K562 (cell line): ENCODE measurements at regions not wholly inside any gene's neighbourhood (a gene's known extent, or its start where the extent isn't known, plus 50 kb on each side); places are given as distances from the start of the nearest gene placed in this dataset.

ENCODE experiments used
- ATAC-seq: fragments of 200-7000 bp; cut with Tn5 transposase; 3 replicates; pipeline ENCODE4 v1.9.1; 2020; ENCODE audit warnings: moderate library complexity
- BruUV-seq: library from RNA; stranded (reverse); fragments of 400-500 nt; replicated peaks from 2 replicates; lab custom pipeline; 2021; lab: Mats Ljungman, UMichigan
- CTCF ChIA-PET: fragments of 300-600 bp; formaldehyde crosslinking; extraction: SDS; loops from one replicate; lab custom pipeline; 2021; ENCODE audit warnings: low intra/inter-chr PET ratio; lab: Yijun Ruan, JAX
- POLR2A ChIA-PET: fragments of 300-600, 350-650 bp; sonication (Branson Sonifier 250); formaldehyde crosslinking; extraction: SDS; loops from one replicate; lab custom pipeline; 2021; ENCODE audit warnings: antibody characterized with exemption, inconsistent platforms; lab: Yijun Ruan, JAX
- DNase-seq, 4 experiments: peaks; one replicate each; pipeline versions ENCODE4 v3.0.0 to v3.0.0-alpha.2; 2011 to 2018; ENCODE audit warnings: low spot score in 3 of 4, mixed read lengths in 3 of 4; ENCODE audit errors: extremely low read depth in 1 of 4
- FAIRE-seq: peaks from 2 replicates; lab custom pipeline; 2011; peaks lifted over from hg19 to GRCh38; lab: Jason Lieb, UNC
- H2AFZ ChIP-seq: 2 replicates; pipeline ENCODE4 v1.6.0; 2011; ENCODE audit warnings: low read depth, low read length, control low read depth, inconsistent platforms
- H3K27ac ChIP-seq: fragments of 200-600 bp; 3 replicates; pipeline ENCODE4 v1.8.0; 2011; ENCODE audit warnings: low read depth, mild to moderate bottlenecking, control low read depth, inconsistent platforms, low read length, moderate library complexity, mixed read lengths; ENCODE audit errors: extremely low read depth
- H3K27me3 ChIP-seq, 2 experiments: fragments of 300-600 bp in 1 of 2; 2 replicates in 1 of 2; 3 replicates in 1 of 2; pipeline versions ENCODE4 v1.6.0 to v1.8.0; 2011; ENCODE audit warnings: inconsistent platforms in 2 of 2, low read length in 2 of 2, mild to moderate bottlenecking in 1 of 2, mixed read lengths in 1 of 2, moderate library complexity in 1 of 2; ENCODE audit not compliant: control insufficient read depth in 2 of 2, insufficient read depth in 2 of 2
- H3K36me3 ChIP-seq: fragments of 300-600 bp; 3 replicates; pipeline ENCODE4 v1.8.0; 2011; ENCODE audit warnings: mild to moderate bottlenecking, low read length, inconsistent platforms; ENCODE audit not compliant: control insufficient read depth, insufficient read depth
- H3K4me1 ChIP-seq, 2 experiments: fragments of 200-600 bp in 1 of 2; replicated peaks in 1 of 2; 2 replicates in 1 of 2; 3 replicates in 1 of 2; pipeline versions ENCODE4 v1.5.1 to v1.8.0; 2011; ENCODE audit warnings: inconsistent platforms in 2 of 2, low read length in 2 of 2, mild to moderate bottlenecking in 1 of 2, mixed read lengths in 1 of 2, moderate library complexity in 1 of 2; ENCODE audit not compliant: control insufficient read depth in 2 of 2, insufficient read depth in 2 of 2
- H3K4me2 ChIP-seq: 2 replicates; pipeline ENCODE4 v1.6.1; 2011; ENCODE audit warnings: low read length, control low read depth, inconsistent platforms, mixed read lengths; ENCODE audit not compliant: insufficient read depth
- H3K4me3 ChIP-seq: fragments of 200-600 bp; sonication (generic), shearing (Covaris generic); 2 replicates; pipeline ENCODE4 v1.5.1; 2016; ENCODE audit warnings: control low read depth, inconsistent platforms
- H3K79me2 ChIP-seq: fragments of 200-600 bp; 3 replicates; pipeline ENCODE4 v1.8.0; 2011; ENCODE audit warnings: low read length, inconsistent platforms; ENCODE audit not compliant: control insufficient read depth, insufficient read depth
- H3K9ac ChIP-seq, 2 experiments: 2 replicates each; pipeline versions ENCODE4 v1.6.0 to v1.6.1; 2011; ENCODE audit warnings: low read depth in 2 of 2, low read length in 2 of 2, control low read depth in 1 of 2, inconsistent platforms in 1 of 2, mild to moderate bottlenecking in 1 of 2, mixed read lengths in 1 of 2; ENCODE audit not compliant: insufficient read depth in 1 of 2
- H3K9me1 ChIP-seq: one replicate; pipeline ENCODE4 v1.6.0; 2011; ENCODE audit warnings: inconsistent platforms, mild to moderate bottlenecking, low read length, moderate library complexity; ENCODE audit not compliant: control insufficient read depth, insufficient read depth
- H3K9me3 ChIP-seq: replicated peaks from 2 replicates; pipeline ENCODE4 v1.5.1; 2011; ENCODE audit warnings: low read depth, low read length, inconsistent platforms; ENCODE audit not compliant: control insufficient read depth, insufficient read depth
- H4K20me1 ChIP-seq: replicated peaks from 2 replicates; pipeline ENCODE4 v1.6.1; 2011; ENCODE audit warnings: low read length, inconsistent platforms, mixed read lengths; ENCODE audit not compliant: control insufficient read depth, insufficient read depth
- CBX8 ChIP-seq: fragments of 200-600 bp; sonication (generic); IDR thresholded peaks from 2 replicates; pipeline ENCODE4 v1.6.1; 2012; ENCODE audit warnings: borderline replicate concordance, mixed run types, low read depth, mild to moderate bottlenecking, moderate library complexity, mixed read lengths, low read length, control low read depth, inconsistent platforms; ENCODE audit not compliant: poor library complexity, severe bottlenecking; ENCODE audit errors: extremely low read depth
- CREM ChIP-seq: IDR thresholded peaks from 2 replicates; pipeline ENCODE4 v1.6.1; 2014; ENCODE audit warnings: antibody characterized with exemption, low read depth
- DACH1 ChIP-seq: fragments of 450-650 bp; IDR thresholded peaks from 2 replicates; pipeline ENCODE4 v1.6.1; 2018; ENCODE audit not compliant: partially characterized antibody
- DNMT1 ChIP-seq: fragments of 450-650 bp; IDR thresholded peaks from 2 replicates; pipeline ENCODE4 v1.6.1; 2016; ENCODE audit warnings: antibody characterized with exemption, mild to moderate bottlenecking
- ELF4 ChIP-seq: fragments of 450-650 bp; formaldehyde crosslinking; IDR thresholded peaks from 2 replicates; pipeline ENCODE4 v1.4.0; 2022; ENCODE audit warnings: missing genetic modification characterization
- GABPB1 ChIP-seq: sonication (generic); formaldehyde crosslinking; IDR thresholded peaks from 2 replicates; pipeline ENCODE4 v1.8.0; 2022; ENCODE audit warnings: mild to moderate bottlenecking, missing genetic modification reagents
- HCFC1 ChIP-seq: IDR thresholded peaks from 2 replicates; pipeline ENCODE4 v1.6.1; 2012; ENCODE audit warnings: low read depth, low read length, improper control_type of control experiment
- NEUROD1 ChIP-seq: fragments of 150-350 bp; IDR thresholded peaks from 2 replicates; pipeline ENCODE4 v1.6.1; 2014; ENCODE audit warnings: borderline replicate concordance, low read length, low read depth; ENCODE audit not compliant: partially characterized antibody
- PHTF2 ChIP-seq: fragments of 250-450 bp; sonication (Bioruptor Pico); IDR thresholded peaks from 2 replicates; pipeline ENCODE4 v1.5.0; 2021; ENCODE audit warnings: mild to moderate bottlenecking
- SAP30 ChIP-seq: fragments of 200-600 bp; sonication (generic); IDR thresholded peaks from 2 replicates; pipeline ENCODE4 v1.6.1; 2012; ENCODE audit warnings: borderline replicate concordance, low read depth, mild to moderate bottlenecking, moderate library complexity, low read length, control low read depth, inconsistent platforms; ENCODE audit not compliant: insufficient read depth, poor library complexity, severe bottlenecking
- SRSF7 ChIP-seq: fragments of 200-400 bp; formaldehyde crosslinking; optimal IDR thresholded peaks from 2 replicates; pipeline ENCODE3; 2017; ENCODE audit warnings: mild to moderate bottlenecking, low read depth, low read length
- ZNF224 ChIP-seq: sonication (generic); formaldehyde crosslinking; IDR thresholded peaks from 2 replicates; pipeline ENCODE4 v1.8.0; 2022; ENCODE audit warnings: mild to moderate bottlenecking, missing genetic modification reagents
- ZNF408 ChIP-seq: fragments of 250-450 bp; sonication (Bioruptor Pico); IDR thresholded peaks from 2 replicates; pipeline ENCODE4 v1.4.0; 2020; ENCODE audit warnings: low read depth, mild to moderate bottlenecking, moderate library complexity
- ZNF431 ChIP-seq: sonication (generic); formaldehyde crosslinking; IDR thresholded peaks from 2 replicates; pipeline ENCODE4 v1.8.0; 2022; ENCODE audit warnings: mild to moderate bottlenecking, missing genetic modification reagents
- WGBS: fragments of 100-300 bp; shearing (Covaris generic); methylation state at CpG from one replicate; pipeline ENCODE4 v1.1.6; 2016; ENCODE audit warnings: low coverage, mixed read lengths; ENCODE audit not compliant: insufficient coverage; ENCODE audit errors: missing lambda C conversion rate; 5-methylcytosine and 5-hydroxymethylcytosine counted together
- in situ Hi-C: fragments of 300-500 bp; cut with MboI; formaldehyde crosslinking; loops from 4 replicates; pipeline ENCODE4 v1.15.0; 2018; ENCODE audit warnings: inconsistent platforms, mixed read lengths
- intact Hi-C: fragments of 100-400 bp; cut with micrococcal nuclease; formaldehyde crosslinking; loops from 2 replicates; pipeline ENCODE4 v1.14.2; 2022
- TF ChIP-seq, protein P1 (sequence below): sonication (generic); formaldehyde crosslinking; IDR thresholded peaks from 2 replicates; pipeline ENCODE4 v1.8.0; 2022; ENCODE audit warnings: mild to moderate bottlenecking, missing genetic modification reagents, borderline replicate concordance

DNA sequence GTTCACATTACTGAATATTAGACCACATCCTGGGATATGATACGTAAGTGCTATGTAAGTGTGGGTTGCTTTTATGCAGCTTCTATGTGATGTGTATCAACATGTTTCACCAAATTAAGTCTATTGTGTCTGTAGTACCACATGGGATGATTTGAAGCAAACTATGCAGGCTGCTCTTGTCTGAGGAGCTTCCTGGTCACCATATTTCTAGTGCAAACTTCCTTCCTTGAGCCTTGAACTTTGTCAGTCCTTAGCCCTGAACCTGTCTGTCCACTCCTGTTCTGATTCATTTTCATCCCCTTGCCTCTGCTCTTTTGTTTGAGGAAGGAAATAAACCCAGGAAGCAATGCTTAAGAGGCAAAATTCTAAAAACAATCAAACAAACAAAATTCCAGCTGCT, 117.5 kb upstream of the VANGL1 start:
- Histone ChIP-seq H3K36me3 (no peaks in the 10 kb centered on the region), H3K9me3 (no peaks in the 10 kb centered on the region), H3K79me2 (no peaks in the 10 kb centered on the region), H3K4me2 (no peak overlapping the region), H2AFZ (no peak overlapping the region), H3K4me1 (no peaks in the 10 kb centered on the region), H3K9ac (no peak overlapping the region), H3K9me1 (no peaks in the 10 kb centered on the region), H3K27me3 (no peaks in the 10 kb centered on the region), H3K4me3 (no peak overlapping the region), H3K27ac (no peak overlapping the region), H4K20me1 (no peaks in the 10 kb centered on the region)
- WGBS, result 11% methylated on average over 1 of the region's 1 CpG
- in situ Hi-C loops, result no loop called here
- TF ChIP-seq CBX8 (no peak), PHTF2 (CRISPR knock-in tag) (no peak), ZNF408 (CRISPR knock-in tag) (no peak), SAP30 (no peak), CREM (no peak), ZNF431 (CRISPR knock-in tag) (no peak), ZNF224 (CRISPR knock-in tag) (no peak), NEUROD1 (no peak), HCFC1 (no peak), GABPB1 (CRISPR knock-in tag) (no peak), DACH1 (no peak), SRSF7 (no peak), DNMT1 (no peak), ELF4 (CRISPR knock-in tag) (no peak)
- TF ChIP-seq, protein P1, sequence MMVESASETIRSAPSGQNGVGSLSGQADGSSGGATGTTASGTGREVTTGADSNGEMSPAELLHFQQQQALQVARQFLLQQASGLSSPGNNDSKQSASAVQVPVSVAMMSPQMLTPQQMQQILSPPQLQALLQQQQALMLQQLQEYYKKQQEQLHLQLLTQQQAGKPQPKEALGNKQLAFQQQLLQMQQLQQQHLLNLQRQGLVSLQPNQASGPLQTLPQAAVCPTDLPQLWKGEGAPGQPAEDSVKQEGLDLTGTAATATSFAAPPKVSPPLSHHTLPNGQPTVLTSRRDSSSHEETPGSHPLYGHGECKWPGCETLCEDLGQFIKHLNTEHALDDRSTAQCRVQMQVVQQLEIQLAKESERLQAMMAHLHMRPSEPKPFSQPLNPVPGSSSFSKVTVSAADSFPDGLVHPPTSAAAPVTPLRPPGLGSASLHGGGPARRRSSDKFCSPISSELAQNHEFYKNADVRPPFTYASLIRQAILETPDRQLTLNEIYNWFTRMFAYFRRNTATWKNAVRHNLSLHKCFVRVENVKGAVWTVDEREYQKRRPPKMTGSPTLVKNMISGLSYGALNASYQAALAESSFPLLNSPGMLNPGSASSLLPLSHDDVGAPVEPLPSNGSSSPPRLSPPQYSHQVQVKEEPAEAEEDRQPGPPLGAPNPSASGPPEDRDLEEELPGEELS (CRISPR knock-in tag), result no peak
- ChIA-PET CTCF (no interaction called here), POLR2A (no interaction called here)
- intact Hi-C loops, result no loop called here
- ATAC-seq (no peak), DNase-seq (no peak), FAIRE-seq (no peak)
- BruUV-seq, result no TSS peak
